ENCODE measurements at regions not wholly inside any gene's neighbourhood (a gene's known extent, or its start where the extent isn't known, plus 50 kb on each side); places are given as distances from the start of the nearest gene placed in this dataset.

DNA sequence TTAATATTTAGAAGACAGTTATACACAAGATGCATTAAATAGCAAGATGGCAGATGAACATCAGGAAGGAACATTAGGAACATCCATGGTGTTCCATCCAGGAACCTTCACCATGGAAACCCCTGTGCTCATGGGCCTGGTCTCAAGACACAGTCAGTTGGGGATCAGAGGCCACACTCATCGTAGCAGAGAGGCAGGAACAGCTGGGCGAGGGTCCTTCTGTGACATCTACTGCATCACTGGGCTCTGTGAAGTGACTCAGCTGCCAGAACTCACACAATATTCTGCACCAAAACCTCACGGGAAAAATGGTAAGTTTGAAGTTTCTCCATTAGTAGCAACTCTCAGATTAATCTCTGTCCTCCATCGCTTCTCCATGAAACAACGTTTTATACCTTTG lies 356.6 kb downstream of the PREX1 start:
- no peaks in the 10 kb centered on the region for H3K9me2 ChIP-seq (ENCODE audit: insufficient read depth)
- H2AFZ ChIP-seq: no peak overlapping the region
- H3K36me3 ChIP-seq (ENCODE audit: low read depth): no peaks in the 10 kb centered on the region
- BruUV-seq (replicated peaks): no TSS peak
- H4K20me1 ChIP-seq (ENCODE audit: insufficient read depth): no peaks in the 10 kb centered on the region
- ChIA-PET POLR2A (ENCODE audit: unreplicated experiment) (no interaction called here), CTCF (no interaction called here)
- H3K4me3 ChIP-seq: no peak overlapping the region
- H3K27ac ChIP-seq: no peak overlapping the region
- no peaks in the 10 kb centered on the region for H3F3A ChIP-seq (ENCODE audit: insufficient read depth, low read depth)
- no peak for DNase-seq
- H3K27me3 ChIP-seq (ENCODE audit: insufficient read depth, low read depth): peaks cover 59% of the 10 kb centered on the region
- H3K9me3 ChIP-seq (ENCODE audit: insufficient read depth, low read depth): no peaks in the 10 kb centered on the region
- TF ChIP-seq, protein P1, sequence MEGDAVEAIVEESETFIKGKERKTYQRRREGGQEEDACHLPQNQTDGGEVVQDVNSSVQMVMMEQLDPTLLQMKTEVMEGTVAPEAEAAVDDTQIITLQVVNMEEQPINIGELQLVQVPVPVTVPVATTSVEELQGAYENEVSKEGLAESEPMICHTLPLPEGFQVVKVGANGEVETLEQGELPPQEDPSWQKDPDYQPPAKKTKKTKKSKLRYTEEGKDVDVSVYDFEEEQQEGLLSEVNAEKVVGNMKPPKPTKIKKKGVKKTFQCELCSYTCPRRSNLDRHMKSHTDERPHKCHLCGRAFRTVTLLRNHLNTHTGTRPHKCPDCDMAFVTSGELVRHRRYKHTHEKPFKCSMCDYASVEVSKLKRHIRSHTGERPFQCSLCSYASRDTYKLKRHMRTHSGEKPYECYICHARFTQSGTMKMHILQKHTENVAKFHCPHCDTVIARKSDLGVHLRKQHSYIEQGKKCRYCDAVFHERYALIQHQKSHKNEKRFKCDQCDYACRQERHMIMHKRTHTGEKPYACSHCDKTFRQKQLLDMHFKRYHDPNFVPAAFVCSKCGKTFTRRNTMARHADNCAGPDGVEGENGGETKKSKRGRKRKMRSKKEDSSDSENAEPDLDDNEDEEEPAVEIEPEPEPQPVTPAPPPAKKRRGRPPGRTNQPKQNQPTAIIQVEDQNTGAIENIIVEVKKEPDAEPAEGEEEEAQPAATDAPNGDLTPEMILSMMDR (conservative IDR thresholded peaks at IDR 0.05): no peak
- TF ChIP-seq EZH2 (IDR thresholded peaks at IDR 0.05; ENCODE audit: low read depth): no peak
- no peak overlapping the region for H3K4me2 ChIP-seq
- no peaks in the 10 kb centered on the region for H3K79me2 ChIP-seq (ENCODE audit: low read depth)
- intact Hi-C loops (cut with micrococcal nuclease; ENCODE audit: unreplicated experiment): no loop called here
- H3K4me1 ChIP-seq (replicated peaks; ENCODE audit: insufficient read depth): no peaks in the 10 kb centered on the region

DNA sequence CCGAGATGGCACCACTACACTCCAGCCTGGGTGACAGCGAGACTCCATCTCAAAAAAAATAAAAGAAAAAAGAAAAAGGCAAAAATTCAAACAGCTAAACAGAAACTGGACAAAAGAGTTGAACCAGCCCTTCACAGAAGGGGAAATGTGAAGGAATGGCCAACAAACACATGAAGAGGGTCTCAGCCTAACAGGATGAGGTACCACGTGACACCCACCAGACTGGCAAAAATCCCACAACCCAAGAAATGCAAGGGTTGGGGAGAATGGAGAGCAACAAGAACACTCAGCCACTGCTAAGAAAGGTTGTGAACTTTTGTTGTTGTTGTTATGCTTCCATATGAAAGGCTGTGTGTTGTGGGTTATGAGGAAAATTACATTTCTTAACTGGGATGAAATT lies 357.7 kb downstream of the PREX1 start:
- no peaks in the 10 kb centered on the region for H3K9me2 ChIP-seq (ENCODE audit: insufficient read depth)
- no peak overlapping the region for H3K27ac ChIP-seq
- ChIA-PET CTCF (interaction anchor here (0.6 kb wide), 1 partner anchor 169 kb away, joined by 3 read pairs; no protein-coding TSS in a partner anchor), POLR2A (ENCODE audit: unreplicated experiment) (no interaction called here)
- no peaks in the 10 kb centered on the region for H3K36me3 ChIP-seq (ENCODE audit: low read depth)
- H3K4me1 ChIP-seq (replicated peaks; ENCODE audit: insufficient read depth): no peaks in the 10 kb centered on the region
- no peaks in the 10 kb centered on the region for H3K9me3 ChIP-seq (ENCODE audit: insufficient read depth, low read depth)
- no peaks in the 10 kb centered on the region for H3K79me2 ChIP-seq (ENCODE audit: low read depth)
- no peak overlapping the region for H3K4me3 ChIP-seq
- peaks cover 49% of the 10 kb centered on the region for H3K27me3 ChIP-seq (ENCODE audit: insufficient read depth, low read depth)
- no peak for DNase-seq
- H2AFZ ChIP-seq: no peak overlapping the region
- no peaks in the 10 kb centered on the region for H3F3A ChIP-seq (ENCODE audit: insufficient read depth, low read depth)
- no TSS peak for BruUV-seq (replicated peaks)
- TF ChIP-seq, protein P1 (conservative IDR thresholded peaks at IDR 0.05): no peak
- no peak for TF ChIP-seq EZH2 (IDR thresholded peaks at IDR 0.05; ENCODE audit: low read depth)
- no peak overlapping the region for H3K4me2 ChIP-seq
- H4K20me1 ChIP-seq (ENCODE audit: insufficient read depth): no peaks in the 10 kb centered on the region
- intact Hi-C loops (cut with micrococcal nuclease; ENCODE audit: unreplicated experiment): no loop called here

DNA sequence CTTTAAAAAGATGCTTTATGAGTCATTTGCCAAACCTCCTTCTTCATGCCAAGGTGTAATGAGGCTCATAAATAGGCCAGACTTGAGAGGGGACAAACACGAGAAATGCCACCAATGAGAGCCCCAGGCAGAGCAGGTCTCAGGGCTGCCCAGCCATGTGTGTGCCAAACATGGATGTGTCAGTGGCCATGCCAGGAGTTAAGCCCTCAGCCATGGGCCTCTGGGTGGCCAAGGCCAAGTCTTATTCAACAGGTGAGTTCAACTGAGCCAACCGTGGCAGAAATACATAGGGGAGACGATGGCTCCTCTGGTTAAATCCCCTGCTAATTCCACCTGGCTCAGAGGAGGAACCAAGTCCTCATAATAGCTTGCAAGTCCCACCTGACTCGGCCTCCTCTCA lies 358.8 kb downstream of the PREX1 start:
- Histone ChIP-seq H3K4me2 (no peak overlapping the region), H2AFZ (no peak overlapping the region), H4K20me1 (ENCODE audit: insufficient read depth) (no peaks in the 10 kb centered on the region), H3K4me1 (replicated peaks; ENCODE audit: insufficient read depth) (no peaks in the 10 kb centered on the region), H3F3A (ENCODE audit: insufficient read depth, low read depth) (no peaks in the 10 kb centered on the region), H3K9me3 (ENCODE audit: insufficient read depth, low read depth) (no peaks in the 10 kb centered on the region), H3K27me3 (ENCODE audit: insufficient read depth, low read depth) (peaks cover 37% of the 10 kb centered on the region), H3K4me3 (no peak overlapping the region), H3K27ac (no peak overlapping the region), H3K9me2 (ENCODE audit: insufficient read depth) (no peaks in the 10 kb centered on the region), H3K36me3 (ENCODE audit: low read depth) (no peaks in the 10 kb centered on the region), H3K79me2 (ENCODE audit: low read depth) (no peaks in the 10 kb centered on the region)
- intact Hi-C loops (cut with micrococcal nuclease; ENCODE audit: unreplicated experiment): no loop called here
- ChIA-PET POLR2A (ENCODE audit: unreplicated experiment) (no interaction called here), CTCF (no interaction called here)
- no peak for TF ChIP-seq EZH2 (IDR thresholded peaks at IDR 0.05; ENCODE audit: low read depth)
- TF ChIP-seq, protein P1 (conservative IDR thresholded peaks at IDR 0.05): no peak
- no peak for DNase-seq
- BruUV-seq (replicated peaks): no TSS peak
